H9 (cell line): ENCODE measurements at regions not wholly inside any gene's neighbourhood (a gene's known extent, or its start where the extent isn't known, plus 50 kb on each side); places are given as distances from the start of the nearest gene placed in this dataset.

Experiments used
- DNase-seq: peaks from one replicate; pipeline ENCODE4 v3.0.0-alpha.2; 2017
- H2AFZ ChIP-seq: one replicate; pipeline ENCODE4 v1.6.1; 2013; ENCODE audit warnings: mild to moderate bottlenecking, low read length, control low read depth, moderate library complexity
- H2AK5ac ChIP-seq: 2 replicates; pipeline ENCODE4 v1.6.1; 2013; ENCODE audit warnings: low read length, control low read depth, mixed read lengths; ENCODE audit not compliant: insufficient read length
- H2BK120ac ChIP-seq: one replicate; pipeline ENCODE4 v1.6.1; 2013; ENCODE audit warnings: low read depth, mild to moderate bottlenecking, low read length, control low read depth, inconsistent platforms; ENCODE audit not compliant: poor library complexity, severe bottlenecking
- H2BK12ac ChIP-seq: 2 replicates; pipeline ENCODE4 v1.6.1; 2013; ENCODE audit warnings: low read length, control low read depth, mixed read lengths, low read depth; ENCODE audit not compliant: insufficient read length
- H2BK15ac ChIP-seq: 2 replicates; pipeline ENCODE4 v1.6.1; 2013; ENCODE audit warnings: low read depth, low read length, control low read depth
- H2BK20ac ChIP-seq: one replicate; pipeline ENCODE4 v1.6.1; 2013; ENCODE audit warnings: low read depth, mild to moderate bottlenecking, low read length, control low read depth, inconsistent platforms; ENCODE audit not compliant: poor library complexity, severe bottlenecking
- H2BK5ac ChIP-seq: 2 replicates; pipeline ENCODE4 v1.6.1; 2013; ENCODE audit warnings: low read length, control low read depth, mixed read lengths; ENCODE audit not compliant: insufficient read length
- H3K14ac ChIP-seq: 2 replicates; pipeline ENCODE4 v1.6.1; 2013; ENCODE audit warnings: low read length, control low read depth; ENCODE audit not compliant: insufficient read depth
- H3K18ac ChIP-seq: 2 replicates; pipeline ENCODE4 v1.6.1; 2013; ENCODE audit warnings: low read depth, mild to moderate bottlenecking, mixed read lengths, low read length, control low read depth; ENCODE audit not compliant: insufficient read length
- H3K23ac ChIP-seq: 2 replicates; pipeline ENCODE4 v1.6.1; 2013; ENCODE audit warnings: low read length, control low read depth, mixed read lengths, low read depth; ENCODE audit not compliant: insufficient read length
- H3K23me2 ChIP-seq: 2 replicates; pipeline ENCODE4 v1.6.1; 2013; ENCODE audit warnings: low read depth, mild to moderate bottlenecking, mixed read lengths, low read length, control low read depth; ENCODE audit not compliant: insufficient read length, poor library complexity, severe bottlenecking
- H3K27ac ChIP-seq: 2 replicates; pipeline ENCODE4 v1.5.1; 2013; ENCODE audit warnings: low read length, control low read depth, mixed read lengths, low read depth; ENCODE audit not compliant: insufficient read length
- H3K27me3 ChIP-seq: 2 replicates; pipeline ENCODE4 v1.6.1; 2013; ENCODE audit warnings: low read length, control low read depth, inconsistent platforms; ENCODE audit not compliant: insufficient read depth
- H3K4ac ChIP-seq: 2 replicates; pipeline ENCODE4 v1.6.1; 2013; ENCODE audit warnings: low read depth, mild to moderate bottlenecking, control low read depth, inconsistent platforms, low read length, moderate library complexity
- H3K4me1 ChIP-seq: 2 replicates; pipeline ENCODE4 v1.6.1; 2013; ENCODE audit warnings: low read length, control low read depth, inconsistent platforms; ENCODE audit not compliant: insufficient read depth
- H3K4me2 ChIP-seq: 2 replicates; pipeline ENCODE4 v1.6.1; 2013; ENCODE audit warnings: low read length, control low read depth, mixed read lengths; ENCODE audit not compliant: insufficient read length, insufficient read depth
- H3K56ac ChIP-seq: 2 replicates; pipeline ENCODE4 v1.6.1; 2013; ENCODE audit warnings: low read depth, mild to moderate bottlenecking, mixed read lengths, low read length, control low read depth; ENCODE audit not compliant: insufficient read length
- H3K79me1 ChIP-seq: 2 replicates; pipeline ENCODE4 v1.6.1; 2013; ENCODE audit warnings: low read depth, mild to moderate bottlenecking, moderate library complexity, low read length, control low read depth, inconsistent platforms; ENCODE audit not compliant: insufficient read depth, poor library complexity, severe bottlenecking
- H3K79me2 ChIP-seq: 2 replicates; pipeline ENCODE4 v1.6.1; 2013; ENCODE audit warnings: low read length, control low read depth, inconsistent platforms; ENCODE audit not compliant: insufficient read depth
- H3K9ac ChIP-seq: 2 replicates; pipeline ENCODE4 v1.6.1; 2013; ENCODE audit warnings: low read length, control low read depth, mixed read lengths; ENCODE audit not compliant: insufficient read length; ENCODE audit errors: extremely low read depth
- H3K9me3 ChIP-seq: one replicate; pipeline ENCODE4 v1.6.1; 2013; ENCODE audit warnings: low read depth, low read length, inconsistent platforms; ENCODE audit not compliant: control insufficient read depth
- H3T11ph ChIP-seq: one replicate; pipeline ENCODE4 v1.6.1; 2013; ENCODE audit warnings: mild to moderate bottlenecking, low read length, control low read depth, inconsistent platforms
- H4K20me1 ChIP-seq: one replicate; pipeline ENCODE4 v1.6.1; 2013; ENCODE audit not compliant: control insufficient read depth, insufficient read length, insufficient read depth
- H4K5ac ChIP-seq: 2 replicates; pipeline ENCODE4 v1.6.1; 2013; ENCODE audit warnings: low read depth, mild to moderate bottlenecking, mixed read lengths, low read length, control low read depth; ENCODE audit not compliant: insufficient read length
- H4K8ac ChIP-seq: replicated peaks from 2 replicates; pipeline ENCODE4 v1.6.1; 2013; ENCODE audit warnings: low read length, control low read depth, mixed read lengths, low read depth; ENCODE audit not compliant: insufficient read length
- H4K91ac ChIP-seq: 2 replicates; pipeline ENCODE4 v1.6.1; 2013; ENCODE audit warnings: low read depth, mild to moderate bottlenecking, moderate library complexity, mixed read lengths, low read length, control low read depth; ENCODE audit not compliant: insufficient read length
- H3K27ac Mint-ChIP-seq, 3 experiments: 2 replicates in 2 of 3; 3 replicates in 1 of 3; pipeline ENCODE4 v1.8.0; 2020 to 2021; ENCODE audit warnings: mixed read lengths in 3 of 3, mild to moderate bottlenecking in 1 of 3, moderate library complexity in 1 of 3
- H3K27me3 Mint-ChIP-seq: 2 replicates; pipeline ENCODE4 v1.8.0; 2021; ENCODE audit warnings: low read depth, mild to moderate bottlenecking, moderate library complexity, mixed read lengths
- H3K36me3 Mint-ChIP-seq, 3 experiments: 2 replicates in 2 of 3; 3 replicates in 1 of 3; pipeline ENCODE4 v1.8.0; 2020 to 2021; ENCODE audit warnings: low read depth in 3 of 3, mixed read lengths in 3 of 3; ENCODE audit not compliant: insufficient read depth in 1 of 3
- H3K4me1 Mint-ChIP-seq, 2 experiments: 2 replicates each; pipeline ENCODE4 v1.8.0; 2020; ENCODE audit warnings: mixed read lengths in 2 of 2
- H3K4me3 Mint-ChIP-seq, 2 experiments: 2 replicates in 1 of 2; 3 replicates in 1 of 2; pipeline ENCODE4 v1.8.0; 2020 to 2021; ENCODE audit warnings: mild to moderate bottlenecking in 2 of 2, mixed read lengths in 2 of 2, moderate library complexity in 1 of 2
- H3K9me3 Mint-ChIP-seq, 2 experiments: 2 replicates in 1 of 2; 3 replicates in 1 of 2; pipeline ENCODE4 v1.8.0; 2020; ENCODE audit warnings: mild to moderate bottlenecking in 2 of 2, mixed read lengths in 2 of 2, moderate library complexity in 1 of 2
- whole genome bisulfite sequencing: extraction: QIAGEN DNeasy Blood & Tissue Kit; methylation state at CpG from one replicate; pipeline ENCODE4 v1.1.7; 2013; ENCODE audit warnings: missing lambda C conversion rate, low lambda C conversion rate, mixed read lengths; ENCODE audit not compliant: insufficient read length; ENCODE audit errors: extremely low coverage; 5-methylcytosine and 5-hydroxymethylcytosine counted together
- TF ChIP-seq, protein P1 (sequence below): fragments of 200-600 bp; sonication (generic); conservative IDR thresholded peaks from 3 replicates; pipeline ENCODE4 v1.8.0; 2021; ENCODE audit warnings: antibody characterized with exemption, mild to moderate bottlenecking

DNA sequence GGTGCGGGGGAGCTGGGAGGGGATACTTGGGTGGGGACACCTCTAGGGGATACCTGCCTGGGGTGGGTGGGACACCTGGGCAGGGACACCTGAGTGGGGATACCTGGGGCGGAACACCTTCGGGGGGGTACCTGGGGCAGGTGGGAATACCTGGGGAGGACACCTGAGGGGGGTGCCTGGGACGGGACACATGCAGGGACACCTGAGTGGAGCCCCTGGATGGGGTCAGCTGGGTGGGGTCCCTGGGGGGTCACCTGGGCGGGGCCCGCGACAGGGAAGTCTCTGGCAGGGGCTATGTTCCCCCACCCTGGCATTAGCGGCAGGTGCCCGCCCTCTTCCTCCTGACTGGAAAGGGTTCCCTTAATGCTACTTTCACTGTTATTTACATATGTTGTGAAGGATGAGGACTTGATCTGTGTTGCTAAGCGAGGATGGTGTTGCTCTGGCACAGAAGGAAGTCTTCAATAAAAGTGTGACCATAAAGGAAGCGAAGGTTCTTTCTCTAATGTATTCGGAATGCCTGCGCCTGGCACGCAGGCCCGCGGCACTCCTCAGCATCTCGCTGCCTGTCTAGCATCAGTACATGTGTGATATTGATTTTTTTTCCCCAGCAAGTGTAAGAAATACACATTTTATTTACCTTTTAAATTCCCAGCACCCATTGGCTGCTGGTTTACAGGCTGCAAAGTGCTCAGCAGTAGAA is 801.7 kb downstream of the BRD1 start:
- Histone ChIP-seq H4K20me1 (no peaks in the 10 kb centered on the region), H3K79me2 (no peaks in the 10 kb centered on the region), H3K9ac (no peak overlapping the region), H2AK5ac (no peak overlapping the region), H2BK20ac (no peak overlapping the region), H2BK5ac (no peak overlapping the region), H3K27ac (no peak overlapping the region), H3K23ac (no peak overlapping the region), H3K23me2 (no peaks in the 10 kb centered on the region), H3K56ac (no peak overlapping the region), H3K79me1 (no peaks in the 10 kb centered on the region), H3K9me3 (no peaks in the 10 kb centered on the region), H2BK12ac (no peak overlapping the region), H3K4me1 (no peaks in the 10 kb centered on the region), H3T11ph (no peak overlapping the region), H2BK15ac (no peak overlapping the region), H2AFZ (no peak overlapping the region), H2BK120ac (no peak overlapping the region), H4K5ac (no peak overlapping the region), H3K4me2 (no peak overlapping the region), H3K18ac (no peak overlapping the region), H4K91ac (no peak overlapping the region), H3K14ac (no peak overlapping the region), H3K27me3 (no peaks in the 10 kb centered on the region), H4K8ac (no peak overlapping the region), H3K4ac (no peak overlapping the region)
- no peak for DNase-seq
- Mint-ChIP-seq H3K9me3 (peaks cover 4% of the 10 kb centered on the region in 2 experiments; a peak in 3 of 5 replicates), H3K36me3 (no peaks in the 10 kb centered on the region), H3K27ac (0 out of 7 replicates have a peak overlapping the region, but pooled peaks of 1 of the 3 experiments have one; percentile 40), H3K4me1 (no peaks in the 10 kb centered on the region), H3K27me3 (peaks cover 18% of the 10 kb centered on the region), H3K4me3 (no peak overlapping the region)
- WGBS, result no CpG with 5 or more reads among the region's 17 CpGs
- TF ChIP-seq, protein P1, sequence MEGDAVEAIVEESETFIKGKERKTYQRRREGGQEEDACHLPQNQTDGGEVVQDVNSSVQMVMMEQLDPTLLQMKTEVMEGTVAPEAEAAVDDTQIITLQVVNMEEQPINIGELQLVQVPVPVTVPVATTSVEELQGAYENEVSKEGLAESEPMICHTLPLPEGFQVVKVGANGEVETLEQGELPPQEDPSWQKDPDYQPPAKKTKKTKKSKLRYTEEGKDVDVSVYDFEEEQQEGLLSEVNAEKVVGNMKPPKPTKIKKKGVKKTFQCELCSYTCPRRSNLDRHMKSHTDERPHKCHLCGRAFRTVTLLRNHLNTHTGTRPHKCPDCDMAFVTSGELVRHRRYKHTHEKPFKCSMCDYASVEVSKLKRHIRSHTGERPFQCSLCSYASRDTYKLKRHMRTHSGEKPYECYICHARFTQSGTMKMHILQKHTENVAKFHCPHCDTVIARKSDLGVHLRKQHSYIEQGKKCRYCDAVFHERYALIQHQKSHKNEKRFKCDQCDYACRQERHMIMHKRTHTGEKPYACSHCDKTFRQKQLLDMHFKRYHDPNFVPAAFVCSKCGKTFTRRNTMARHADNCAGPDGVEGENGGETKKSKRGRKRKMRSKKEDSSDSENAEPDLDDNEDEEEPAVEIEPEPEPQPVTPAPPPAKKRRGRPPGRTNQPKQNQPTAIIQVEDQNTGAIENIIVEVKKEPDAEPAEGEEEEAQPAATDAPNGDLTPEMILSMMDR, result no peak
